ENCODE measurements at regions not wholly inside any gene's neighbourhood (a gene's known extent, or its start where the extent isn't known, plus 50 kb on each side); places are given as distances from the start of the nearest gene placed in this dataset.

DNA sequence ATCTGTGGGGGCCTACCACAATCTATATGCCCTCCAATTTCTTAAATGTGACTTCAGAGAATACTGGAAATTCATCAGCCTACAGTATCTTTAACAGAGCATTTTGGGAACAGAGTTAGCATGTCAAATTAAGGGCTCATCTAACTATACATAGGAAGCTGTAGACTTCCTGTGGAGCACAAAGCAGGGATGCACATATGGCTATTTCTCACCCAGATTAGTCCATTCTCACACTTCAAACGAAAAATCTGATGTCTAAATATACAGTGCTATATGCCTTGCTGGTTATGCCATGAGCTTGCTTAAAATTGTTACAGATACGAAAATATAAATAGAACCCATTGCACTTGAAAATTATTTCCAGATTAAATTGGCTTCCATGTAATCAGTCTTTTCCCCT lies 1922.8 kb downstream of the MRPL39 start:
- TF ChIP-seq, protein P1, sequence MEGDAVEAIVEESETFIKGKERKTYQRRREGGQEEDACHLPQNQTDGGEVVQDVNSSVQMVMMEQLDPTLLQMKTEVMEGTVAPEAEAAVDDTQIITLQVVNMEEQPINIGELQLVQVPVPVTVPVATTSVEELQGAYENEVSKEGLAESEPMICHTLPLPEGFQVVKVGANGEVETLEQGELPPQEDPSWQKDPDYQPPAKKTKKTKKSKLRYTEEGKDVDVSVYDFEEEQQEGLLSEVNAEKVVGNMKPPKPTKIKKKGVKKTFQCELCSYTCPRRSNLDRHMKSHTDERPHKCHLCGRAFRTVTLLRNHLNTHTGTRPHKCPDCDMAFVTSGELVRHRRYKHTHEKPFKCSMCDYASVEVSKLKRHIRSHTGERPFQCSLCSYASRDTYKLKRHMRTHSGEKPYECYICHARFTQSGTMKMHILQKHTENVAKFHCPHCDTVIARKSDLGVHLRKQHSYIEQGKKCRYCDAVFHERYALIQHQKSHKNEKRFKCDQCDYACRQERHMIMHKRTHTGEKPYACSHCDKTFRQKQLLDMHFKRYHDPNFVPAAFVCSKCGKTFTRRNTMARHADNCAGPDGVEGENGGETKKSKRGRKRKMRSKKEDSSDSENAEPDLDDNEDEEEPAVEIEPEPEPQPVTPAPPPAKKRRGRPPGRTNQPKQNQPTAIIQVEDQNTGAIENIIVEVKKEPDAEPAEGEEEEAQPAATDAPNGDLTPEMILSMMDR (optimal IDR thresholded peaks at IDR 0.05 in 1 of 3, IDR thresholded peaks at IDR 0.05 in 1 of 3, conservative IDR thresholded peaks at IDR 0.05 in 1 of 3; ENCODE audit: extremely low read depth in 1 of 3, insufficient read depth in 2 of 3, low read length in 3 of 3): no peak
- TF ChIP-seq EZH2 (IDR thresholded peaks at IDR 0.05; ENCODE audit: low read length): no peak

Measured in keratinocyte (primary cell).